Epidermal melanocyte (primary cell): ENCODE measurements at regions not wholly inside any gene's neighbourhood (a gene's known extent, or its start where the extent isn't known, plus 50 kb on each side); places are given as distances from the start of the nearest gene placed in this dataset.
A peak's percentile ranks its signal among the peaks of the same experiment; 100 is the strongest.
"Not testable (repeated sequence)": the region's sequence is repeated elsewhere in the genome, so short reads cannot be mapped to it uniquely, and the experiment has no call there.

Source experiments
- DNase-seq: peaks from one replicate; pipeline ENCODE4 v3.0.0; 2011; ENCODE audit warnings: low spot score; ENCODE audit not compliant: insufficient read length

- no peak for DNase-seq
These were observed 71.8 kb upstream of the LTBP1 start for GRCh38 chr2:32874931-32875330.

GRCh38 chr2:32877587-32878510 is 68.9 kb upstream of the LTBP1 start:
- no peak for DNase-seq

- DNase-seq, result not testable (repeated sequence)
These were observed 66.8 kb upstream of the LTBP1 start for GRCh38 chr2:32879943-32880342.

GRCh38 chr2:32882816-32883810 is 63.6 kb upstream of the LTBP1 start:
- peak; percentile 46 for DNase-seq

- no peak for DNase-seq
These were observed 62.4 kb upstream of the LTBP1 start for GRCh38 chr2:32884346-32884745.

GRCh38 chr2:32886397-32887055 is 60.2 kb upstream of the LTBP1 start:
- DNase-seq, result not testable (repeated sequence)

- no peak for DNase-seq
These were observed 59.6 kb upstream of the LTBP1 start for GRCh38 chr2:32887125-32887524.

- DNase-seq, result no peak
These were observed 52.5 kb upstream of the LTBP1 start for GRCh38 chr2:32894119-32894728.

GRCh38 chr2:32895424-32895823 is 51.3 kb upstream of the LTBP1 start:
- DNase-seq, result no peak
